ENCODE measurements at regions not wholly inside any gene's neighbourhood (a gene's known extent, or its start where the extent isn't known, plus 50 kb on each side); places are given as distances from the start of the nearest gene placed in this dataset.

- TF ChIP-seq CTCF (IDR thresholded peaks at IDR 0.05; ENCODE audit: low read depth, low read length, missing control alignments) = no peak
Measured at GRCh38 chr9:79163544-79163943, 408.2 kb upstream of the TLE4 start.

GRCh38 chr9:79164406-79164805, 407.4 kb upstream of the TLE4 start:
- no peak overlapping the region for H3K4me3 ChIP-seq (ENCODE audit: low read depth, low read length)
- no peak for TF ChIP-seq CTCF (IDR thresholded peaks at IDR 0.05; ENCODE audit: low read depth, low read length, missing control alignments)
- no peak for DNase-seq (ENCODE audit: low read depth)

More at GRCh38 chr9:79163544-79163943, 408.2 kb upstream of the TLE4 start:
- DNase-seq (ENCODE audit: low read depth) = no peak
- no peak overlapping the region for H3K4me3 ChIP-seq (ENCODE audit: low read depth, low read length)

- no peak overlapping the region for H3K4me3 ChIP-seq (ENCODE audit: low read depth, low read length)
- no peak for TF ChIP-seq CTCF (IDR thresholded peaks at IDR 0.05; ENCODE audit: low read depth, low read length, missing control alignments)
- DNase-seq (ENCODE audit: low read depth) = no peak
Measured at GRCh38 chr9:79165020-79165780, 406.6 kb upstream of the TLE4 start.

- TF ChIP-seq CTCF (IDR thresholded peaks at IDR 0.05; ENCODE audit: low read depth, low read length, missing control alignments) = no peak
- no peak for DNase-seq (ENCODE audit: low read depth)
- no peak overlapping the region for H3K4me3 ChIP-seq (ENCODE audit: low read depth, low read length)
Measured at GRCh38 chr9:79166005-79166404, 405.8 kb upstream of the TLE4 start.

- no peak for TF ChIP-seq CTCF (IDR thresholded peaks at IDR 0.05; ENCODE audit: low read depth, low read length, missing control alignments)
Measured at GRCh38 chr9:79170643-79171042, 401.1 kb upstream of the TLE4 start.

GRCh38 chr9:79173932-79174331, 397.8 kb upstream of the TLE4 start:
- no peak for TF ChIP-seq CTCF (IDR thresholded peaks at IDR 0.05; ENCODE audit: low read depth, low read length, missing control alignments)
- DNase-seq (ENCODE audit: low read depth) = no peak
- H3K4me3 ChIP-seq (ENCODE audit: low read depth, low read length) = no peak overlapping the region

More at GRCh38 chr9:79170643-79171042, 401.1 kb upstream of the TLE4 start:
- no peak for DNase-seq (ENCODE audit: low read depth)
- no peak overlapping the region for H3K4me3 ChIP-seq (ENCODE audit: low read depth, low read length)
